ENCODE measurements at regions not wholly inside any gene's neighbourhood (a gene's known extent, or its start where the extent isn't known, plus 50 kb on each side); places are given as distances from the start of the nearest gene placed in this dataset.

DNA sequence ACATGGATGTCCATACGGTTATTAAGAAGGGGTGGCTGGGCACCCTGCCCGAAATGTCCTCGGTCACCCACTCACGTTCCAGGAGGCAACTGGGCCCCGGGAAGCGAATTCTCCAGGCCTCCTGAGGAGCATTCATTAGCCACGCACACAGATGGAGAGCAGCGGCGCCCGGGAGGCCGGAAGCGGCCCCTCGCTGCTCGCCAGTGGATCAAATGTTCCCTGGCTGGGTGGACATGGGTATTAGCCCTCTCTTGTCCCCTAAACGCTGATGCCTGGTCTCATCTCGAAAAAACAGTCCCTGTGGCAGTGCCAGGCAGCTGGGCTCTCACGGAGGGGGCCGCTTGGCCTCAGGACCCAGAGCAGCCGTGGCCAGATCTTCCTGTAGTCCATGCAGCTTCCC, 59.0 kb upstream of the DLK1 start:
- TF ChIP-seq, protein P1, sequence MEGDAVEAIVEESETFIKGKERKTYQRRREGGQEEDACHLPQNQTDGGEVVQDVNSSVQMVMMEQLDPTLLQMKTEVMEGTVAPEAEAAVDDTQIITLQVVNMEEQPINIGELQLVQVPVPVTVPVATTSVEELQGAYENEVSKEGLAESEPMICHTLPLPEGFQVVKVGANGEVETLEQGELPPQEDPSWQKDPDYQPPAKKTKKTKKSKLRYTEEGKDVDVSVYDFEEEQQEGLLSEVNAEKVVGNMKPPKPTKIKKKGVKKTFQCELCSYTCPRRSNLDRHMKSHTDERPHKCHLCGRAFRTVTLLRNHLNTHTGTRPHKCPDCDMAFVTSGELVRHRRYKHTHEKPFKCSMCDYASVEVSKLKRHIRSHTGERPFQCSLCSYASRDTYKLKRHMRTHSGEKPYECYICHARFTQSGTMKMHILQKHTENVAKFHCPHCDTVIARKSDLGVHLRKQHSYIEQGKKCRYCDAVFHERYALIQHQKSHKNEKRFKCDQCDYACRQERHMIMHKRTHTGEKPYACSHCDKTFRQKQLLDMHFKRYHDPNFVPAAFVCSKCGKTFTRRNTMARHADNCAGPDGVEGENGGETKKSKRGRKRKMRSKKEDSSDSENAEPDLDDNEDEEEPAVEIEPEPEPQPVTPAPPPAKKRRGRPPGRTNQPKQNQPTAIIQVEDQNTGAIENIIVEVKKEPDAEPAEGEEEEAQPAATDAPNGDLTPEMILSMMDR (IDR thresholded peaks at IDR 0.05): no peak
- no peak for TF ChIP-seq POLR2A (IDR thresholded peaks at IDR 0.05)
- no peak for TF ChIP-seq EP300 (IDR thresholded peaks at IDR 0.05)

Measured in tibial nerve (tissue), 4 donors.